ENCODE measurements at regions not wholly inside any gene's neighbourhood (a gene's known extent, or its start where the extent isn't known, plus 50 kb on each side); places are given as distances from the start of the nearest gene placed in this dataset.

- WGBS, result 83% methylated on average over 3 of the region's 4 CpGs
- H3K36me3 ChIP-seq (ENCODE audit: insufficient read depth, low read length), result no peaks in the 10 kb centered on the region
- no peaks in the 10 kb centered on the region for H3K9me3 ChIP-seq (ENCODE audit: insufficient read depth, low read depth, low read length)
- no peaks in the 10 kb centered on the region for H3K27me3 ChIP-seq (ENCODE audit: insufficient read depth, low read length)
- H3K27ac ChIP-seq (ENCODE audit: low read depth, low read length), result no peak overlapping the region
- H3K9ac ChIP-seq (ENCODE audit: low read depth, low read length), result no peak overlapping the region
- 0 out of 2 replicates have a peak, but pooled peaks cover 3% of the 10 kb centered on the region for H3K4me1 ChIP-seq (ENCODE audit: insufficient read depth, low read length)
- no peak overlapping the region for H3K4me3 ChIP-seq (ENCODE audit: low read length)
Measured at GRCh38 chr10:1920941-1921340, 183.6 kb upstream of the ADARB2 start.

DNA sequence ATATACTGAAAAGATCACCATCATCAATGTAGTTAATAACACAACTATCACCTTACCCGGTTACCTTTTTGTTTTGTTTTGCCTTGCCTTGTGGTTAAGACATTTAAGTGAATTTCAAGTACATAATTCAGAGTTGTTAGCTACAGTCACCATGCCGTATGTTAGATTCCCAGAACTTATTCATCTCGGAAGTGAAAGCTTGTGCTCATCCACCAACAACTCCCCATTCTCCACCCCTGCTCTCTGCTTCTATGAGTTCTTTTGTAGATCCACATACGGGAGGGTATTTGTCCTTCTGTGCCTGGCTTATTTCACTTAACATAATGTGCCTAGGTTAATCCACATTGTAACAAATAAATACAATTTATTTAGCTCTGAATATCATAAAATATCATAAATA lies 182.8 kb upstream of the ADARB2 start:
- H3K4me3 ChIP-seq (ENCODE audit: low read length), result no peak overlapping the region
- 0 out of 2 replicates have a peak, but pooled peaks cover 3% of the 10 kb centered on the region for H3K4me1 ChIP-seq (ENCODE audit: insufficient read depth, low read length)
- WGBS, result 62% methylated on average over 3 of the region's 4 CpGs
- no peaks in the 10 kb centered on the region for H3K27me3 ChIP-seq (ENCODE audit: insufficient read depth, low read length)
- H3K36me3 ChIP-seq (ENCODE audit: insufficient read depth, low read length), result no peaks in the 10 kb centered on the region
- no peaks in the 10 kb centered on the region for H3K9me3 ChIP-seq (ENCODE audit: insufficient read depth, low read depth, low read length)
- H3K9ac ChIP-seq (ENCODE audit: low read depth, low read length), result no peak overlapping the region
- H3K27ac ChIP-seq (ENCODE audit: low read depth, low read length), result no peak overlapping the region

DNA sequence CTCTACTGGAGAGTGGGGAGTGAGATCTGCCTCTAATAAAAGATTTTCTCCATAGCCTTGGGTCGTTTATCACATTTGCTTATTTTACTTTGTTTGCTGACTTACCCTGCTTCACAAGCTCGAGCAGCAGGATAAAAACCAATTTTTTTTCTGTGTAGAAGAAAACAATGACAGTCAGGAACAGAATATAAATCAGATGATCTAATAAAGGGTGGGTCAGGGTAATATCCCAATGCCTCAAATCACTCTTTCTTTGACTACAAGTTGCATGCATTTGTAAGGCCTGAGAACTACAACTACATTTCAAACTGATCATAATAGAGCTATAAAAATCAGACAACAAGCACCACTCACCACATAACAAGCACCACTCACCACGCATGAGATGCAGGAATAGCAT lies 174.4 kb upstream of the ADARB2 start:
- Histone ChIP-seq H3K4me3 (ENCODE audit: low read length) (no peak overlapping the region), H3K9ac (ENCODE audit: low read depth, low read length) (no peak overlapping the region), H3K9me3 (ENCODE audit: insufficient read depth, low read depth, low read length) (no peaks in the 10 kb centered on the region), H3K4me1 (ENCODE audit: insufficient read depth, low read length) (no peaks in the 10 kb centered on the region), H3K36me3 (ENCODE audit: insufficient read depth, low read length) (no peaks in the 10 kb centered on the region), H3K27ac (ENCODE audit: low read depth, low read length) (no peak overlapping the region), H3K27me3 (ENCODE audit: insufficient read depth, low read length) (no peaks in the 10 kb centered on the region)
- 78% methylated on average over 3 of the region's 3 CpGs for WGBS

GRCh38 chr10:1903982-1904381 lies 166.7 kb upstream of the ADARB2 start:
- Histone ChIP-seq H3K9ac (ENCODE audit: low read depth, low read length) (no peak overlapping the region), H3K4me1 (ENCODE audit: insufficient read depth, low read length) (no peaks in the 10 kb centered on the region), H3K27ac (ENCODE audit: low read depth, low read length) (no peak overlapping the region), H3K4me3 (ENCODE audit: low read length) (no peak overlapping the region), H3K9me3 (ENCODE audit: insufficient read depth, low read depth, low read length) (peaks cover 16% of the 10 kb centered on the region; the same call in 1 of the 2 replicates), H3K27me3 (ENCODE audit: insufficient read depth, low read length) (no peaks in the 10 kb centered on the region), H3K36me3 (ENCODE audit: insufficient read depth, low read length) (no peaks in the 10 kb centered on the region)
- WGBS, result 94% methylated on average over 4 of the region's 4 CpGs

DNA sequence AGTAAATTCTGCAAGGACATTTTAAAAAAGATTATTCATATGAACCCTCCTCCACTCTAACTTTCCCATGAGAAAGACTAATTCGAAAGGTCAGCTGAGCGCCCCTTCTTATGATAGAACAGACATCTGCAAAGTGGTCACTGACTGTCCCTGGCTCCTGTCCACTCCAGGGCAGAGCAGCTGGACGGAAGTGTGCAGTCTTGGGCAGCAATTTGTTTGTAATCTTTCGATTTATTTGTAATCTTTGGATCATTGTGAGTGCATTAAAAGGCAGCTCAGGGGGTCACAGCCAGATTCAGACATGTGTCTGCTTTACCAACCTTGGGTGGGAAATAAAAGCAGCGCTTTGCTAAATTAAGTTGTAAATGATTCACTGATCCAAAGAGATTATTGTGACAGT lies 158.8 kb upstream of the ADARB2 start:
- 94% methylated on average over 5 of the region's 5 CpGs for WGBS
- Histone ChIP-seq H3K27ac (ENCODE audit: low read depth, low read length) (no peak overlapping the region), H3K9me3 (ENCODE audit: insufficient read depth, low read depth, low read length) (peaks cover 15% of the 10 kb centered on the region; the same call in 1 of the 2 replicates), H3K9ac (ENCODE audit: low read depth, low read length) (no peak overlapping the region), H3K4me3 (ENCODE audit: low read length) (no peak overlapping the region), H3K36me3 (ENCODE audit: insufficient read depth, low read length) (no peaks in the 10 kb centered on the region), H3K4me1 (ENCODE audit: insufficient read depth, low read length) (no peaks in the 10 kb centered on the region), H3K27me3 (ENCODE audit: insufficient read depth, low read length) (no peaks in the 10 kb centered on the region)

- H3K27me3 ChIP-seq (ENCODE audit: insufficient read depth, low read length), result no peaks in the 10 kb centered on the region
- H3K4me3 ChIP-seq (ENCODE audit: low read length), result no peak overlapping the region
- H3K27ac ChIP-seq (ENCODE audit: low read depth, low read length), result no peak overlapping the region
- 97% methylated on average over 9 of the region's 9 CpGs for WGBS
- H3K36me3 ChIP-seq (ENCODE audit: insufficient read depth, low read length), result no peaks in the 10 kb centered on the region
- H3K9ac ChIP-seq (ENCODE audit: low read depth, low read length), result no peak overlapping the region
- H3K9me3 ChIP-seq (ENCODE audit: insufficient read depth, low read depth, low read length), result peaks cover 10% of the 10 kb centered on the region; the same call in 1 of the 2 replicates
- H3K4me1 ChIP-seq (ENCODE audit: insufficient read depth, low read length), result no peaks in the 10 kb centered on the region
Measured at GRCh38 chr10:1895691-1896090, 158.4 kb upstream of the ADARB2 start.

GRCh38 chr10:1894912-1895311 lies 157.6 kb upstream of the ADARB2 start:
- H3K27ac ChIP-seq (ENCODE audit: low read depth, low read length), result no peak overlapping the region
- no peak overlapping the region for H3K4me3 ChIP-seq (ENCODE audit: low read length)
- no peaks in the 10 kb centered on the region for H3K27me3 ChIP-seq (ENCODE audit: insufficient read depth, low read length)
- H3K4me1 ChIP-seq (ENCODE audit: insufficient read depth, low read length), result no peaks in the 10 kb centered on the region
- H3K9me3 ChIP-seq (ENCODE audit: insufficient read depth, low read depth, low read length), result peaks cover 2% of the 10 kb centered on the region; the same call in 1 of the 2 replicates
- H3K36me3 ChIP-seq (ENCODE audit: insufficient read depth, low read length), result no peaks in the 10 kb centered on the region
- WGBS, result 96% methylated on average over 4 of the region's 4 CpGs
- no peak overlapping the region for H3K9ac ChIP-seq (ENCODE audit: low read depth, low read length)

- Histone ChIP-seq H3K9ac (ENCODE audit: low read depth, low read length) (no peak overlapping the region), H3K4me1 (ENCODE audit: insufficient read depth, low read length) (no peaks in the 10 kb centered on the region), H3K9me3 (ENCODE audit: insufficient read depth, low read depth, low read length) (no peaks in the 10 kb centered on the region), H3K27me3 (ENCODE audit: insufficient read depth, low read length) (no peaks in the 10 kb centered on the region), H3K4me3 (ENCODE audit: low read length) (no peak overlapping the region), H3K27ac (ENCODE audit: low read depth, low read length) (no peak overlapping the region), H3K36me3 (ENCODE audit: insufficient read depth, low read length) (no peaks in the 10 kb centered on the region)
- 95% methylated on average over 8 of the region's 9 CpGs for WGBS
Measured at GRCh38 chr10:1893941-1894340, 156.6 kb upstream of the ADARB2 start.

- no peak overlapping the region for H3K9ac ChIP-seq (ENCODE audit: low read depth, low read length)
- no peak overlapping the region for H3K4me3 ChIP-seq (ENCODE audit: low read length)
- H3K27me3 ChIP-seq (ENCODE audit: insufficient read depth, low read length), result no peaks in the 10 kb centered on the region
- H3K4me1 ChIP-seq (ENCODE audit: insufficient read depth, low read length), result no peaks in the 10 kb centered on the region
- no peaks in the 10 kb centered on the region for H3K36me3 ChIP-seq (ENCODE audit: insufficient read depth, low read length)
- 100% methylated on average over 1 of the region's 1 CpG for WGBS
- no peak overlapping the region for H3K27ac ChIP-seq (ENCODE audit: low read depth, low read length)
- peaks cover 20% of the 10 kb centered on the region for H3K9me3 ChIP-seq (ENCODE audit: insufficient read depth, low read depth, low read length)
Measured at GRCh38 chr10:1886039-1886438, 148.7 kb upstream of the ADARB2 start.

DNA sequence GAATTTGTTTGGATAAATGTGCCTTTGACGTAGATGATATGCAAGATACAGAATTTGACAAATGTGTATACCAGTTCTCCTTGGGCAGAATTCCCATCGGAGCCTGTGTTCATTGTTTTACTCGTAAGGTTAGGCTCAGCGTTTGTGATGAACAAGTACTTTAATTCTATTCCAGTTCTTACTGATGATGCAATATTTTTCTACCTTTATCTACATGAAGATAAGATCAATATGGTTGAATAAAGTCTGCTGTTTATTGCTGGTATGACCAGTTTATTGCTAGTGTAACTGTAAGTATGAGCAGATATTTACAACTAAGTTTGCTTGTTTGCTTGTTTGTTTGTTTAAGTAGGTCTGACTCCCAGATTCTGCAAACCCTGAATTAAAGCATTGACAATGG lies 145.4 kb upstream of the ADARB2 start:
- Histone ChIP-seq H3K4me3 (ENCODE audit: low read length) (no peak overlapping the region), H3K27ac (ENCODE audit: low read depth, low read length) (no peak overlapping the region), H3K36me3 (ENCODE audit: insufficient read depth, low read length) (no peaks in the 10 kb centered on the region), H3K9me3 (ENCODE audit: insufficient read depth, low read depth, low read length) (peaks cover 17% of the 10 kb centered on the region), H3K4me1 (ENCODE audit: insufficient read depth, low read length) (no peaks in the 10 kb centered on the region), H3K9ac (ENCODE audit: low read depth, low read length) (no peak overlapping the region), H3K27me3 (ENCODE audit: insufficient read depth, low read length) (no peaks in the 10 kb centered on the region)
- 96% methylated on average over 4 of the region's 4 CpGs for WGBS

DNA sequence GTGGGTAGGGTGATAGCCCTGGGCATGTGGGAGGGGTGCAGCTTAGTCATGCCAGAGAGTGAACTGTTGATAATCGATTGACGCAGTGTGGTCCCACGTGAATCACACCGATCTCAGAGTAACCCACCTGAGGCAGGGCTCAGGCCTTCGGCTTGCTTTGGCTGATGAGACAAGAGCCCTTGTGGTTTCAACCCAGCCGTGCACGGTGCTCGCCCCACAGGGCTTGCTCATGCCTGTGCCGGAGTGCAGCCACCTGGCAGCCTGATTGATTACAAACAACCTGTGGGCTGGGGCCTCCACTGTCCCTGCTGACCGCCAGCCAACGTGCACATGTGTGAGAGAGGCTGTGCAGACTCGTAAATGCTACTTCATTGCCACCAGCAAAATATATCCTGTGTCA lies 144.9 kb upstream of the ADARB2 start:
- Histone ChIP-seq H3K4me3 (ENCODE audit: low read length) (no peak overlapping the region), H3K9ac (ENCODE audit: low read depth, low read length) (no peak overlapping the region), H3K9me3 (ENCODE audit: insufficient read depth, low read depth, low read length) (peaks cover 14% of the 10 kb centered on the region), H3K27me3 (ENCODE audit: insufficient read depth, low read length) (no peaks in the 10 kb centered on the region), H3K4me1 (ENCODE audit: insufficient read depth, low read length) (no peaks in the 10 kb centered on the region), H3K27ac (ENCODE audit: low read depth, low read length) (no peak overlapping the region), H3K36me3 (ENCODE audit: insufficient read depth, low read length) (no peaks in the 10 kb centered on the region)
- 91% methylated on average over 12 of the region's 12 CpGs for WGBS

GRCh38 chr10:1881636-1882035 lies 144.3 kb upstream of the ADARB2 start:
- Histone ChIP-seq H3K36me3 (ENCODE audit: insufficient read depth, low read length) (no peaks in the 10 kb centered on the region), H3K27ac (ENCODE audit: low read depth, low read length) (no peak overlapping the region), H3K9me3 (ENCODE audit: insufficient read depth, low read depth, low read length) (peaks cover 10% of the 10 kb centered on the region), H3K4me3 (ENCODE audit: low read length) (no peak overlapping the region), H3K9ac (ENCODE audit: low read depth, low read length) (no peak overlapping the region), H3K4me1 (ENCODE audit: insufficient read depth, low read length) (no peaks in the 10 kb centered on the region), H3K27me3 (ENCODE audit: insufficient read depth, low read length) (no peaks in the 10 kb centered on the region)
- 94% methylated on average over 12 of the region's 12 CpGs for WGBS

Measured in HUES64 (cell line).